ENCODE measurements at regions not wholly inside any gene's neighbourhood (a gene's known extent, or its start where the extent isn't known, plus 50 kb on each side); places are given as distances from the start of the nearest gene placed in this dataset.

GRCh38 chr14:42572032-42572431 is 965.4 kb downstream of the LRFN5 start:
- H3K4me1 Mint-ChIP-seq (ENCODE audit: low read depth): no peaks in the 10 kb centered on the region
- DNase-seq (ENCODE audit: low spot score, unreplicated experiment): no peak

GRCh38 chr14:42569227-42569626 is 962.6 kb downstream of the LRFN5 start:
- H3K36me3 Mint-ChIP-seq (ENCODE audit: insufficient read depth): no peaks in the 10 kb centered on the region
- peaks cover 18% of the 10 kb centered on the region for H3K9me3 Mint-ChIP-seq (ENCODE audit: low read depth)
- DNase-seq (ENCODE audit: low spot score, unreplicated experiment): no peak
- no peak overlapping the region for H3K27ac Mint-ChIP-seq
- no peaks in the 10 kb centered on the region for H3K27me3 Mint-ChIP-seq
- TF ChIP-seq CTCF (IDR thresholded peaks at IDR 0.05; ENCODE audit: unreplicated experiment): no peak
- no peaks in the 10 kb centered on the region for H3K4me1 Mint-ChIP-seq (ENCODE audit: low read depth)
- H3K4me3 Mint-ChIP-seq (ENCODE audit: low read depth): no peak overlapping the region

More at GRCh38 chr14:42572032-42572431, 965.4 kb downstream of the LRFN5 start:
- Mint-ChIP-seq H3K27me3 (no peaks in the 10 kb centered on the region), H3K9me3 (ENCODE audit: low read depth) (peaks cover 35% of the 10 kb centered on the region), H3K4me3 (ENCODE audit: low read depth) (no peak overlapping the region), H3K27ac (peak overlapping the region; percentile 22), H3K36me3 (ENCODE audit: insufficient read depth) (no peaks in the 10 kb centered on the region)
- TF ChIP-seq CTCF (IDR thresholded peaks at IDR 0.05; ENCODE audit: unreplicated experiment): no peak

- no peak for DNase-seq (ENCODE audit: low spot score, unreplicated experiment)
- Mint-ChIP-seq H3K27me3 (no peaks in the 10 kb centered on the region), H3K4me3 (ENCODE audit: low read depth) (no peak overlapping the region), H3K9me3 (ENCODE audit: low read depth) (peaks cover 6% of the 10 kb centered on the region), H3K36me3 (ENCODE audit: insufficient read depth) (no peaks in the 10 kb centered on the region), H3K4me1 (ENCODE audit: low read depth) (no peaks in the 10 kb centered on the region), H3K27ac (no peak overlapping the region)
- no peak for TF ChIP-seq CTCF (IDR thresholded peaks at IDR 0.05; ENCODE audit: unreplicated experiment)
These were observed 958.9 kb downstream of the LRFN5 start for GRCh38 chr14:42565556-42565955.

GRCh38 chr14:42563313-42563712 is 956.6 kb downstream of the LRFN5 start:
- peaks cover 4% of the 10 kb centered on the region for H3K9me3 Mint-ChIP-seq (ENCODE audit: low read depth)

GRCh38 chr14:42556551-42556950 is 949.9 kb downstream of the LRFN5 start:
- Mint-ChIP-seq H3K27ac (no peak overlapping the region), H3K4me3 (ENCODE audit: low read depth) (no peak overlapping the region), H3K36me3 (ENCODE audit: insufficient read depth) (no peaks in the 10 kb centered on the region), H3K27me3 (no peaks in the 10 kb centered on the region), H3K9me3 (ENCODE audit: low read depth) (peaks cover 1% of the 10 kb centered on the region), H3K4me1 (ENCODE audit: low read depth) (peaks cover 2% of the 10 kb centered on the region)
- DNase-seq (ENCODE audit: low spot score, unreplicated experiment): no peak
- TF ChIP-seq CTCF (IDR thresholded peaks at IDR 0.05; ENCODE audit: unreplicated experiment): no peak

More at GRCh38 chr14:42563313-42563712, 956.6 kb downstream of the LRFN5 start:
- Mint-ChIP-seq H3K27me3 (no peaks in the 10 kb centered on the region), H3K4me1 (ENCODE audit: low read depth) (no peaks in the 10 kb centered on the region), H3K27ac (no peak overlapping the region), H3K4me3 (ENCODE audit: low read depth) (no peak overlapping the region), H3K36me3 (ENCODE audit: insufficient read depth) (no peaks in the 10 kb centered on the region)
- DNase-seq (ENCODE audit: low spot score, unreplicated experiment): no peak
- TF ChIP-seq CTCF (IDR thresholded peaks at IDR 0.05; ENCODE audit: unreplicated experiment): no peak
